ENCODE measurements at regions not wholly inside any gene's neighbourhood (a gene's known extent, or its start where the extent isn't known, plus 50 kb on each side); places are given as distances from the start of the nearest gene placed in this dataset.

DNA sequence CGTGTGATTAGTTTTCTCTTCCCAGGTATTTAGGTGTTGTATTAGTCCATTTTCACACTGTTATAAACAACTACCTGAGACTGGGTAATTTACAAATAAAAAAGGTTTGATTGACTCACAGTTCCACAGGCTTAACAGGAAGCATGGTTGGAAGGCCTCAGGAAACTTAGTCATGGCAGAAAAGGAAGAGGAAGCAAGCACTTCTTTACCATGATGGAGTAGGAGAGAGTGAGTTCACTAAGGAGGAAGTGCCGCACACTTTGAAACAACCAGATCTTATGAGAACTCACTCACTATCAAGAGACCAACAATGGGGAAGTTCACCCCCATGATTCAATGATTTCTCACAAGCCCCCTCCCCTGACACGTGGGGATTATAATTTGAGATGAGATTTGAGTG, 1343.7 kb upstream of the GOT2 start (continued):
- TF ChIP-seq, protein P1, sequence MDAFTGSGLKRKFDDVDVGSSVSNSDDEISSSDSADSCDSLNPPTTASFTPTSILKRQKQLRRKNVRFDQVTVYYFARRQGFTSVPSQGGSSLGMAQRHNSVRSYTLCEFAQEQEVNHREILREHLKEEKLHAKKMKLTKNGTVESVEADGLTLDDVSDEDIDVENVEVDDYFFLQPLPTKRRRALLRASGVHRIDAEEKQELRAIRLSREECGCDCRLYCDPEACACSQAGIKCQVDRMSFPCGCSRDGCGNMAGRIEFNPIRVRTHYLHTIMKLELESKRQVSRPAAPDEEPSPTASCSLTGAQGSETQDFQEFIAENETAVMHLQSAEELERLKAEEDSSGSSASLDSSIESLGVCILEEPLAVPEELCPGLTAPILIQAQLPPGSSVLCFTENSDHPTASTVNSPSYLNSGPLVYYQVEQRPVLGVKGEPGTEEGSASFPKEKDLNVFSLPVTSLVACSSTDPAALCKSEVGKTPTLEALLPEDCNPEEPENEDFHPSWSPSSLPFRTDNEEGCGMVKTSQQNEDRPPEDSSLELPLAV (CRISPR knock-in tag; conservative IDR thresholded peaks at IDR 0.05; ENCODE audit: low read depth) = no peak
- TF ChIP-seq MAFF (IDR thresholded peaks at IDR 0.05; ENCODE audit: low read depth, low read length) (no peak), ZBTB1 (CRISPR knock-in tag; IDR thresholded peaks at IDR 0.05; ENCODE audit: borderline replicate concordance) (no peak), ZMYM4 (CRISPR knock-in tag; IDR thresholded peaks at IDR 0.05) (no peak), FOSL1 (CRISPR knock-in tag; IDR thresholded peaks at IDR 0.05; ENCODE audit: borderline replicate concordance) (no peak), RARA (CRISPR knock-in tag; IDR thresholded peaks at IDR 0.05) (no peak), PHB2 (IDR thresholded peaks at IDR 0.05; ENCODE audit: partially characterized antibody) (no peak), IKZF1 (IDR thresholded peaks at IDR 0.05) (no peak), SMARCC2 (IDR thresholded peaks at IDR 0.05) (no peak), SMC3 (IDR thresholded peaks at IDR 0.05; ENCODE audit: low read length) (no peak)

DNA sequence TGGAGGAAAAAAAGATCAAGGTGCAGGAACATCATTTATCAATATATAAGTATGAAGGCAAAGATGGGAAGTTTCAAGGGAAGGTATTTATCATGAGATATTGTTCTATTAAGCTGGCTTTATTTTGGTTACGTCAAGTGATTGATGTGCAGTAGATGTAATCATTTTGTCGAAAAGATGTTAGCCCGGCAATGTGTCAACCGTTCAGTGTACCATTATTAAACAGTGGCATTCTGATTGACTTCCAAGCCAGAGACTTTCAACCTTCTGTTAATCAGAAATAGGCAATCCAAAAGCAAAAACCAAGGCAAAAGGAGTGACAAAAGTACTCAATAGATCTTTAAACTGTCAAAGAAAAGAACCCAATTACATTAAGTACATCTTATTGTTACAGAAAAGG, 1340.3 kb upstream of the GOT2 start:
- in situ Hi-C loops (cut with HindIII; ENCODE audit: extremely low pct_ligation_motif_present, low pct_unique_long_range_greater_than_20kb) = no loop called here
- H3K36me3 ChIP-seq (replicated peaks in 1 of 2; ENCODE audit: control insufficient read depth in 1 of 2, insufficient read depth in 2 of 2, low read length in 2 of 2) = no peaks in the 10 kb centered on the region
- no peaks in the 10 kb centered on the region for H4K20me1 ChIP-seq (ENCODE audit: insufficient read depth, low read length)
- DNase-seq (ENCODE audit: low spot score) (no peak), FAIRE-seq (no peak), ATAC-seq (no peak)
- H3K4me3 ChIP-seq (replicated peaks in 1 of 3; ENCODE audit: insufficient read depth in 1 of 3, low read depth in 2 of 3, low read length in 3 of 3) = no peak overlapping the region
- H3K4me2 ChIP-seq (ENCODE audit: low read depth, low read length) = no peak overlapping the region
- H3K27ac ChIP-seq (ENCODE audit: extremely low read length, insufficient read depth, low read length) = no peak overlapping the region
- BruUV-seq (replicated peaks) = no TSS peak
- no peak overlapping the region for H2AFZ ChIP-seq (ENCODE audit: low read length)
- 18% methylated on average over 4 of the region's 4 CpGs for WGBS (ENCODE audit: low lambda C conversion rate)
- POLR2A ChIA-PET = no interaction called here
- H3K9ac ChIP-seq (ENCODE audit: insufficient read depth, low read depth, low read length) = no peak overlapping the region
- intact Hi-C loops (cut with micrococcal nuclease; ENCODE audit: unreplicated experiment) = no loop called here
- H3K27me3 ChIP-seq (ENCODE audit: control insufficient read depth in 1 of 2, insufficient read depth in 2 of 2, low read length in 2 of 2) = no peaks in the 10 kb centered on the region; a peak in 1 of 5 replicates
- H3K79me2 ChIP-seq (ENCODE audit: insufficient read depth, low read length) = no peaks in the 10 kb centered on the region
- H3K9me3 ChIP-seq (ENCODE audit: low read length) = peaks cover 38% of the 10 kb centered on the region
- CTCF ChIA-PET (ENCODE audit: low intra/inter-chr PET ratio, low total read pairs) = no interaction called here
- no peaks in the 10 kb centered on the region for H3K4me1 ChIP-seq (ENCODE audit: insufficient read depth, low read length)
- no peak for TF ChIP-seq ZNF20 (CRISPR knock-in tag; IDR thresholded peaks at IDR 0.05)
- TF ChIP-seq, protein P2, sequence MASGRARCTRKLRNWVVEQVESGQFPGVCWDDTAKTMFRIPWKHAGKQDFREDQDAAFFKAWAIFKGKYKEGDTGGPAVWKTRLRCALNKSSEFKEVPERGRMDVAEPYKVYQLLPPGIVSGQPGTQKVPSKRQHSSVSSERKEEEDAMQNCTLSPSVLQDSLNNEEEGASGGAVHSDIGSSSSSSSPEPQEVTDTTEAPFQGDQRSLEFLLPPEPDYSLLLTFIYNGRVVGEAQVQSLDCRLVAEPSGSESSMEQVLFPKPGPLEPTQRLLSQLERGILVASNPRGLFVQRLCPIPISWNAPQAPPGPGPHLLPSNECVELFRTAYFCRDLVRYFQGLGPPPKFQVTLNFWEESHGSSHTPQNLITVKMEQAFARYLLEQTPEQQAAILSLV (CRISPR knock-in tag; IDR thresholded peaks at IDR 0.05; ENCODE audit: borderline replicate concordance) = no peak
- TF ChIP-seq, protein P3, sequence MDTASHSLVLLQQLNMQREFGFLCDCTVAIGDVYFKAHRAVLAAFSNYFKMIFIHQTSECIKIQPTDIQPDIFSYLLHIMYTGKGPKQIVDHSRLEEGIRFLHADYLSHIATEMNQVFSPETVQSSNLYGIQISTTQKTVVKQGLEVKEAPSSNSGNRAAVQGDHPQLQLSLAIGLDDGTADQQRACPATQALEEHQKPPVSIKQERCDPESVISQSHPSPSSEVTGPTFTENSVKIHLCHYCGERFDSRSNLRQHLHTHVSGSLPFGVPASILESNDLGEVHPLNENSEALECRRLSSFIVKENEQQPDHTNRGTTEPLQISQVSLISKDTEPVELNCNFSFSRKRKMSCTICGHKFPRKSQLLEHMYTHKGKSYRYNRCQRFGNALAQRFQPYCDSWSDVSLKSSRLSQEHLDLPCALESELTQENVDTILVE (CRISPR knock-in tag; IDR thresholded peaks at IDR 0.05) = no peak
- no peak for TF ChIP-seq SMAD9 (CRISPR knock-in tag; IDR thresholded peaks at IDR 0.05)
- TF ChIP-seq CHD2 (IDR thresholded peaks at IDR 0.05; ENCODE audit: low read depth, low read length) = no peak
- no peak for TF ChIP-seq SUZ12 (IDR thresholded peaks at IDR 0.05; ENCODE audit: low read depth, low read length)
- no peak for TF ChIP-seq ZBTB7A (CRISPR knock-in tag; IDR thresholded peaks at IDR 0.05)
- TF ChIP-seq MAF1 (CRISPR knock-in tag; IDR thresholded peaks at IDR 0.05; ENCODE audit: borderline replicate concordance) = no peak
- TF ChIP-seq, protein P4, sequence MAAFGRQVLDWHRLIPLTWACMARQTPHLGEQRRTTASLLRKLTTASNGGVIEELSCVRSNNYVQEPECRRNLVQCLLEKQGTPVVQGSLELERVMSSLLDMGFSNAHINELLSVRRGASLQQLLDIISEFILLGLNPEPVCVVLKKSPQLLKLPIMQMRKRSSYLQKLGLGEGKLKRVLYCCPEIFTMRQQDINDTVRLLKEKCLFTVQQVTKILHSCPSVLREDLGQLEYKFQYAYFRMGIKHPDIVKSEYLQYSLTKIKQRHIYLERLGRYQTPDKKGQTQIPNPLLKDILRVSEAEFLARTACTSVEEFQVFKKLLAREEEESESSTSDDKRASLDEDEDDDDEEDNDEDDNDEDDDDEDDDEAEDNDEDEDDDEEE (CRISPR knock-in tag; IDR thresholded peaks at IDR 0.05) = no peak
- TF ChIP-seq ZEB1 (IDR thresholded peaks at IDR 0.05; ENCODE audit: insufficient replicate concordance, low read depth) = no peak
- TF ChIP-seq HOXA3 (CRISPR knock-in tag; IDR thresholded peaks at IDR 0.05) = no peak

Data from HepG2 (cell line).